ENCODE measurements at regions not wholly inside any gene's neighbourhood (a gene's known extent, or its start where the extent isn't known, plus 50 kb on each side); places are given as distances from the start of the nearest gene placed in this dataset.

DNA sequence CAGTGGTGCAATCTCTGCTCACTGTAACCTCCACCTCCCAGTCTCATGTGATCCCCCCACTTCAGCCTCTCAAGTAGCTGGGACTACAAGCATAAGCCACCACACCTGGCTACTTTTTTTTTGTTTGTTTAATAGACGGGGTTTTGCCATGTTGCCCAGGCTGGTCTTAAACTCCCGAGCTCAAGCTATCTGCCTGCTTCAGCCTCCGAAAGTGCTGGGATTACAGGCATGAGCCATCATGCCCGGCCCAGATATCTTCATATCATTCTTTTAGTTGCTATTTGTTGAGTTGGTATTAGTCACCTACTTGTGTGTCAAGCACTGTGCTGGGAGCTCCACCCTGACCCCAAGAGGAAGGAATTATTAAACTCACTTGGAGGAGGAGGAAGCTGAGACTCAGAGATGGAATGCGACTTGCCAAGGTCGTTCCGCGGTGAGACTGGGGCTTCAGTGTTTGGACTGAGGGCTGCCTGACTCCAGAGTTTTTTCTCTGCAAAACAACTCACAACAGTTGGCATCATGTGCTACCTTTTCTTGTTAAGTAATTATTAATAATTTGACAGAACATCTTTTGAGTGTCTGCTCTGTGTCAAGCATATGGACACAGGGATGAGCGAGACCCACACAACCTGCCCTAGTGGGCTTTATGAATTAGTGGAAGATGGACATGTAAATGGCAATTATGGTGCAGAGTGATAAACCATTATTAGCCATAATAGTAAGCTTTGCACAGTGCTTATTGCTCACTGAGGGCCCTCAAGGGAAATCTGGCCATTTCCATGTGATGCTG is 132.0 kb downstream of the FOXD2 start:
- TF ChIP-seq POLR2A (IDR thresholded peaks at IDR 0.05; ENCODE audit: low read length) (no peak), GATA1 (IDR thresholded peaks at IDR 0.05; ENCODE audit: low read depth, low read length) (no peak)
